Choroid plexus epithelial cell (primary cell): ENCODE measurements at regions not wholly inside any gene's neighbourhood (a gene's known extent, or its start where the extent isn't known, plus 50 kb on each side); places are given as distances from the start of the nearest gene placed in this dataset.
A peak's percentile ranks its signal among the peaks of the same experiment; 100 is the strongest.

Experiments used
- DNase-seq: peaks from one replicate; pipeline ENCODE4 v3.0.0-alpha.2; 2010; ENCODE audit warnings: low read depth
- H3K4me3 ChIP-seq: 2 replicates; pipeline ENCODE4 v1.5.1; 2011; ENCODE audit warnings: low read depth, mild to moderate bottlenecking, control low read depth, low read length, moderate library complexity
- CTCF ChIP-seq: conservative IDR thresholded peaks from 2 replicates; pipeline ENCODE4 v1.5.1; 2011; ENCODE audit warnings: low read depth, mild to moderate bottlenecking, control low read depth, inconsistent platforms, low read length, moderate library complexity

GRCh38 chr5:27389696-27390095 lies 351.3 kb upstream of the CDH9 start:
- no peak for TF ChIP-seq CTCF
- no peak for DNase-seq

GRCh38 chr5:27388755-27389154 lies 350.4 kb upstream of the CDH9 start:
- no peak overlapping the region for H3K4me3 ChIP-seq
- TF ChIP-seq CTCF = no peak
- DNase-seq = no peak

More at GRCh38 chr5:27389696-27390095, 351.3 kb upstream of the CDH9 start:
- H3K4me3 ChIP-seq = no peak overlapping the region

- no peak for DNase-seq
- H3K4me3 ChIP-seq = no peak overlapping the region
- TF ChIP-seq CTCF = no peak
These were observed 349.2 kb upstream of the CDH9 start for GRCh38 chr5:27387535-27388073.

DNA sequence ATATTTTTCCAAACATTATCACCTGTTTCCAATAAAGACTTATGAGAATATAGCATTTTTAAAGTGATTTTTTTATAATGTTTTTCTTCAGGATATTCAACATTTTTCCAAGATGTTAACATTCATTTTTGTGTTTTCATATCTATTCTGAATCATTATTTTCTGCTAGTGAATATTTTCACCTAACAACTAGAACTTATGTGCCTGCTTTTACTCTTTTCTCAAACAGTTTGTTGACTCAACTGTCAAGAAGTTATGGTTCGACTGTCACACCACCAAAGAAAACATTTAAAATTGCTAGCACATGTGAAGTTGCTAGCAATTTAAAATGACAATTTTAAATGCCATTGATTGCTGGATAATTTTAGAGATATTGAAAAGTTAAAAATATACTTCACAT lies 343.3 kb upstream of the CDH9 start:
- no peak overlapping the region for H3K4me3 ChIP-seq
- TF ChIP-seq CTCF = no peak
- DNase-seq = no peak

GRCh38 chr5:27377626-27378025 lies 339.2 kb upstream of the CDH9 start:
- TF ChIP-seq CTCF = no peak
- H3K4me3 ChIP-seq = no peak overlapping the region
- DNase-seq = peak; percentile 19

GRCh38 chr5:27353970-27354369 lies 315.6 kb upstream of the CDH9 start:
- H3K4me3 ChIP-seq = no peak overlapping the region
- no peak for TF ChIP-seq CTCF

GRCh38 chr5:27353540-27353939 lies 315.2 kb upstream of the CDH9 start:
- TF ChIP-seq CTCF = no peak
- no peak overlapping the region for H3K4me3 ChIP-seq
- DNase-seq = no peak

More at GRCh38 chr5:27353970-27354369, 315.6 kb upstream of the CDH9 start:
- no peak for DNase-seq
